ENCODE measurements at regions not wholly inside any gene's neighbourhood (a gene's known extent, or its start where the extent isn't known, plus 50 kb on each side); places are given as distances from the start of the nearest gene placed in this dataset.

- Histone ChIP-seq H3K36me3 (ENCODE audit: control insufficient read depth in 4 of 4, insufficient read depth in 3 of 4, low read depth in 1 of 4, low read length in 3 of 4) (no peaks in the 10 kb centered on the region), H3K4me3 (ENCODE audit: low read depth in 1 of 3, low read length in 3 of 3) (no peak overlapping the region), H3K9ac (ENCODE audit: low read depth in 1 of 2, low read length in 2 of 2) (no peak overlapping the region), H3K9me3 (ENCODE audit: control insufficient read depth in 4 of 4, low read length in 3 of 4) (no peaks in the 10 kb centered on the region), H3K4me1 (ENCODE audit: control insufficient read depth in 4 of 4, insufficient read depth in 4 of 4, low read length in 3 of 4) (peaks cover 0 to 9% (median 3%) of the 10 kb centered on the region in 4 donors), H3K27me3 (ENCODE audit: control insufficient read depth in 4 of 4, insufficient read depth in 4 of 4, low read length in 3 of 4) (no peaks in the 10 kb centered on the region), H3K27ac (ENCODE audit: low read depth in 1 of 2, low read length in 2 of 2) (no peak overlapping the region)
- DNase-seq (ENCODE audit: low spot score) = no peak
- TF ChIP-seq YY1 (IDR thresholded peaks at IDR 0.05) (no peak), JUND (IDR thresholded peaks at IDR 0.05) (no peak), TAF1 (conservative IDR thresholded peaks at IDR 0.05) (no peak), GABPA (IDR thresholded peaks at IDR 0.05 in 1 of 2, conservative IDR thresholded peaks at IDR 0.05 in 1 of 2) (no peak), CTCF (IDR thresholded peaks at IDR 0.05; ENCODE audit: low read depth, low read length, missing input control) (no peak), ZBTB33 (IDR thresholded peaks at IDR 0.05) (no peak), HNF4A (conservative IDR thresholded peaks at IDR 0.05) (no peak), SP1 (IDR thresholded peaks at IDR 0.05) (no peak), EGR1 (IDR thresholded peaks at IDR 0.05; ENCODE audit: low read depth in 2 of 2) (no peak), REST (IDR thresholded peaks at IDR 0.05) (no peak), RXRA (IDR thresholded peaks at IDR 0.05) (no peak)
- WGBS = 14% methylated on average over 5 of the region's 5 CpGs
Measured at GRCh38 chr12:96112733-96113132, 77.3 kb upstream of the LTA4H start.

GRCh38 chr12:96117460-96117859, 76.7 kb upstream of the ELK3 start:
- Histone ChIP-seq H3K9me3 (ENCODE audit: control insufficient read depth in 4 of 4, low read length in 3 of 4) (no peaks in the 10 kb centered on the region), H3K4me1 (ENCODE audit: control insufficient read depth in 4 of 4, insufficient read depth in 4 of 4, low read length in 3 of 4) (peaks cover 0 to 8% (median 0%) of the 10 kb centered on the region in 4 donors), H3K4me3 (ENCODE audit: low read depth in 1 of 3, low read length in 3 of 3) (no peak overlapping the region), H3K36me3 (ENCODE audit: control insufficient read depth in 4 of 4, insufficient read depth in 3 of 4, low read depth in 1 of 4, low read length in 3 of 4) (no peaks in the 10 kb centered on the region), H3K27me3 (ENCODE audit: control insufficient read depth in 4 of 4, insufficient read depth in 4 of 4, low read length in 3 of 4) (no peaks in the 10 kb centered on the region), H3K27ac (ENCODE audit: low read depth in 1 of 2, low read length in 2 of 2) (no peak overlapping the region), H3K9ac (ENCODE audit: low read depth in 1 of 2, low read length in 2 of 2) (no peak overlapping the region)
- WGBS = 14% methylated on average over 3 of the region's 3 CpGs
- DNase-seq (ENCODE audit: low spot score) = no peak
- TF ChIP-seq FOXA1 (IDR thresholded peaks at IDR 0.05) (no peak), RXRA (IDR thresholded peaks at IDR 0.05) (peak in 1 of 2 donors; percentile 12), MAX (IDR thresholded peaks at IDR 0.05) (no peak), HNF4G (IDR thresholded peaks at IDR 0.05) (no peak)
